PC-9 (cell line): ENCODE measurements at regions not wholly inside any gene's neighbourhood (a gene's known extent, or its start where the extent isn't known, plus 50 kb on each side); places are given as distances from the start of the nearest gene placed in this dataset.

Experiments used
- CTCF ChIP-seq: fragments of 200-600 bp; sonication (generic); conservative IDR thresholded peaks from 2 replicates; pipeline ENCODE4 v1.6.1; 2017; ENCODE audit warnings: mixed run types, antibody characterized with exemption, mild to moderate bottlenecking, moderate library complexity
- EZH2 ChIP-seq: fragments of 200-600 bp; sonication (generic); IDR thresholded peaks from 2 replicates; pipeline ENCODE4 v1.8.0; 2017; ENCODE audit warnings: antibody characterized with exemption, low read depth

- TF ChIP-seq CTCF, result no peak
- no peak for TF ChIP-seq EZH2
These were observed 470.9 kb upstream of the API5 start for GRCh38 chr11:42840860-42841259.
